OCI-LY1 (cell line): ENCODE measurements at regions not wholly inside any gene's neighbourhood (a gene's known extent, or its start where the extent isn't known, plus 50 kb on each side); places are given as distances from the start of the nearest gene placed in this dataset.

Experiments
- H2AFZ ChIP-seq: fragments of 200-600 bp; sonication (generic), shearing (Covaris generic); 2 replicates; pipeline ENCODE4 v1.6.0; 2014; ENCODE audit warnings: antibody characterized with exemption, mild to moderate bottlenecking, low read length
- H3F3A ChIP-seq: fragments of 200-600 bp; sonication (generic), shearing (Covaris generic); 2 replicates; pipeline ENCODE4 v1.6.0; 2014; ENCODE audit warnings: mild to moderate bottlenecking, antibody characterized with exemption, low read length, moderate library complexity; ENCODE audit not compliant: insufficient read depth
- H3K27ac ChIP-seq: fragments of 200-600 bp; sonication (generic); 2 replicates; pipeline ENCODE4 v1.5.1; 2014; ENCODE audit warnings: low read length, mixed run types, mild to moderate bottlenecking, low read depth; ENCODE audit not compliant: poor library complexity, severe bottlenecking
- H3K27me3 ChIP-seq: fragments of 200-600 bp; sonication (generic); 2 replicates; pipeline ENCODE4 v1.6.0; 2014; ENCODE audit warnings: antibody characterized with exemption, mild to moderate bottlenecking, low read length, moderate library complexity; ENCODE audit not compliant: insufficient read depth
- H3K36me3 ChIP-seq: fragments of 200-600 bp; sonication (generic); 2 replicates; pipeline ENCODE4 v1.6.1; 2014; ENCODE audit warnings: mild to moderate bottlenecking, antibody characterized with exemption, low read length, moderate library complexity, mixed read lengths; ENCODE audit not compliant: insufficient read depth
- H3K4me1 ChIP-seq: fragments of 200-600 bp; sonication (generic); 2 replicates; pipeline ENCODE4 v1.5.1; 2014; ENCODE audit warnings: mild to moderate bottlenecking, low read length, moderate library complexity; ENCODE audit not compliant: insufficient read depth, severe bottlenecking
- H3K4me2 ChIP-seq: fragments of 200-600 bp; sonication (generic), shearing (Covaris generic); 2 replicates; pipeline ENCODE4 v1.6.1; 2014; ENCODE audit warnings: low read length
- H3K4me3 ChIP-seq: fragments of 200-600 bp; sonication (generic); 2 replicates; pipeline ENCODE4 v1.5.1; 2014; ENCODE audit warnings: low read length, low read depth, mild to moderate bottlenecking, mixed read lengths; ENCODE audit not compliant: poor library complexity, severe bottlenecking
- H3K79me2 ChIP-seq: fragments of 200-600 bp; shearing (Covaris generic); 2 replicates; pipeline ENCODE4 v1.6.1; 2016; ENCODE audit warnings: mixed run types, low read length, mixed read lengths; ENCODE audit not compliant: insufficient read depth
- H3K9ac ChIP-seq: fragments of 200-600 bp; sonication (generic), shearing (Covaris generic); 2 replicates; pipeline ENCODE4 v1.6.1; 2014; ENCODE audit warnings: mild to moderate bottlenecking, low read length, mixed read lengths
- H3K9me2 ChIP-seq: fragments of 200-600 bp; sonication (generic), shearing (Covaris generic); 2 replicates; pipeline ENCODE4 v1.6.1; 2014; ENCODE audit warnings: low read depth, mild to moderate bottlenecking, low read length, mixed read lengths
- H3K9me3 ChIP-seq: fragments of 200-600 bp; shearing (Covaris generic); 2 replicates; pipeline ENCODE4 v1.6.1; 2014; ENCODE audit warnings: low read length, mixed read lengths
- H4K20me1 ChIP-seq: fragments of 200-600 bp; sonication (generic), shearing (Covaris generic); 2 replicates; pipeline ENCODE4 v1.6.0; 2016; ENCODE audit warnings: mild to moderate bottlenecking, low read length; ENCODE audit not compliant: insufficient read depth
- EZH2 ChIP-seq: fragments of 200-600 bp; sonication (generic), shearing (Covaris generic); IDR thresholded peaks from 2 replicates; pipeline ENCODE4 v1.8.0; 2017; ENCODE audit warnings: borderline replicate concordance, mixed run types, mild to moderate bottlenecking, antibody characterized with exemption, low read length, moderate library complexity, mixed read lengths
- TF ChIP-seq, protein P1 (sequence below): fragments of 200-600 bp; sonication (generic), shearing (Covaris generic); IDR thresholded peaks from 2 replicates; pipeline ENCODE4 v1.5.1; 2017; ENCODE audit warnings: mild to moderate bottlenecking, antibody characterized with exemption, low read length, moderate library complexity, mixed read lengths

DNA sequence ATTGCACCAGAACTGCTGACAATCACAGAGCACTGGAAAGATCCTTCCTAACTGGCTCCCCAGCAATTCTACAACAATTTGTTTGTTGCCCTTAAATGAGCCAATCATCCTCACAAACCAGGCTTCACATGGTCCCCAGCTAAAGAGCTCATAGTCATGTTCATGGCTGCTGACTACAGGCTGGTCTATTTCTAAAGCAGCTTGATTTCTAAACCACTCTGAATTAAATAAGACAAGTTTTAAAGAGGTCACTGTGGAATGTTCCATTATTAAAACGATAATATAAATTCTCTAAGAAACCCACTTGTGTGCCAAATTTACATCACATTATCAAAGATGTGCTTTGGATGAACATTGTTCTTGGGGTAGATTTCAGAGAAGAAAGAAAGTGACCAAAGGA is 110.7 kb downstream of the COPS8 start:
- H3K27ac ChIP-seq: no peak overlapping the region
- H3K9ac ChIP-seq: no peak overlapping the region
- H3K4me1 ChIP-seq: no peaks in the 10 kb centered on the region
- no peaks in the 10 kb centered on the region for H3K79me2 ChIP-seq
- H2AFZ ChIP-seq: no peak overlapping the region
- no peaks in the 10 kb centered on the region for H3K36me3 ChIP-seq
- no peak overlapping the region for H3K4me2 ChIP-seq
- TF ChIP-seq, protein P1, sequence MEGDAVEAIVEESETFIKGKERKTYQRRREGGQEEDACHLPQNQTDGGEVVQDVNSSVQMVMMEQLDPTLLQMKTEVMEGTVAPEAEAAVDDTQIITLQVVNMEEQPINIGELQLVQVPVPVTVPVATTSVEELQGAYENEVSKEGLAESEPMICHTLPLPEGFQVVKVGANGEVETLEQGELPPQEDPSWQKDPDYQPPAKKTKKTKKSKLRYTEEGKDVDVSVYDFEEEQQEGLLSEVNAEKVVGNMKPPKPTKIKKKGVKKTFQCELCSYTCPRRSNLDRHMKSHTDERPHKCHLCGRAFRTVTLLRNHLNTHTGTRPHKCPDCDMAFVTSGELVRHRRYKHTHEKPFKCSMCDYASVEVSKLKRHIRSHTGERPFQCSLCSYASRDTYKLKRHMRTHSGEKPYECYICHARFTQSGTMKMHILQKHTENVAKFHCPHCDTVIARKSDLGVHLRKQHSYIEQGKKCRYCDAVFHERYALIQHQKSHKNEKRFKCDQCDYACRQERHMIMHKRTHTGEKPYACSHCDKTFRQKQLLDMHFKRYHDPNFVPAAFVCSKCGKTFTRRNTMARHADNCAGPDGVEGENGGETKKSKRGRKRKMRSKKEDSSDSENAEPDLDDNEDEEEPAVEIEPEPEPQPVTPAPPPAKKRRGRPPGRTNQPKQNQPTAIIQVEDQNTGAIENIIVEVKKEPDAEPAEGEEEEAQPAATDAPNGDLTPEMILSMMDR: no peak
- no peak for TF ChIP-seq EZH2
- 0 out of 2 replicates have a peak, but pooled peaks cover 7% of the 10 kb centered on the region for H3K27me3 ChIP-seq
- no peaks in the 10 kb centered on the region for H4K20me1 ChIP-seq
- no peaks in the 10 kb centered on the region for H3F3A ChIP-seq
- H3K9me2 ChIP-seq: no peaks in the 10 kb centered on the region
- H3K9me3 ChIP-seq: no peaks in the 10 kb centered on the region
- no peak overlapping the region for H3K4me3 ChIP-seq

DNA sequence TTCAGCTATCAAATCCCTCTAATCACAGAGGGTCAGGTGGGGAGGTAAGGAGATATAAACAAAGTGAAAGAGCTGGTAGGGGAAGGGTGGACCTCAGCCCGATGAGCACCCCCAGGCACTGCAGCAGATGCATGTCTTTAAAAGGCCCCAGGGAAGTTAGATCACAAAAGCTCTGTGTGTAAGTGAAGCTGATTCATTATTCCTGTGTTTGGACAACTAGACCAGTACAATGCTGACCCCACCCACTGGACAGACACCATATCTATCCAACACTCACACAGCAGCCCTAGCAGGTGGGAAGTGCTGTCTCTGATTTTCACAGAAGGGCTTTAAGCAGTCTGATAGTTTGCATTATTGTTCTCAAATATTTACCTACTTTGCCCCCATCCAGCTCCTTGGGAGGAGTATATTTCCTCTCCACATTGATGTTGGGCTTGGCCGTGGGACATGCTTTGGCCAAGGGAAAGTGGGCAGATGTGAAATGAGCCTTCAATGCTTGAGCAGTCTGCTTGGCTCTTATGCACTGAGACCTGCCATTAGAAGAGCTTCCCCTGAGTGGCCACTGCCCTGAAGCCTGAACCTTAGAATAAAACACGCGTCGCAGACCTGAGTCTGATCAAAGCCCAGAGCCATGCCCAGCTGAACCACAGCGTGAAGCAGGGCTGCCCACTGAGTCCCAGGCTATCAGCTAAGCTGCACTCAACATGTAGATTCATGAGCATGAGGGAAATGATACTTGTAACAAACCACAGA is 111.4 kb downstream of the COPS8 start:
- H3K27ac ChIP-seq: no peak overlapping the region
- no peak overlapping the region for H2AFZ ChIP-seq
- no peaks in the 10 kb centered on the region for H3K4me1 ChIP-seq
- H3K9ac ChIP-seq: no peak overlapping the region
- TF ChIP-seq, protein P1: no peak
- TF ChIP-seq EZH2: no peak
- no peaks in the 10 kb centered on the region for H3F3A ChIP-seq
- no peaks in the 10 kb centered on the region for H4K20me1 ChIP-seq
- no peaks in the 10 kb centered on the region for H3K36me3 ChIP-seq
- no peak overlapping the region for H3K4me3 ChIP-seq
- no peaks in the 10 kb centered on the region for H3K79me2 ChIP-seq
- no peaks in the 10 kb centered on the region for H3K9me3 ChIP-seq
- H3K4me2 ChIP-seq: no peak overlapping the region
- no peaks in the 10 kb centered on the region for H3K9me2 ChIP-seq
- H3K27me3 ChIP-seq: 0 out of 2 replicates have a peak, but pooled peaks cover 7% of the 10 kb centered on the region

DNA sequence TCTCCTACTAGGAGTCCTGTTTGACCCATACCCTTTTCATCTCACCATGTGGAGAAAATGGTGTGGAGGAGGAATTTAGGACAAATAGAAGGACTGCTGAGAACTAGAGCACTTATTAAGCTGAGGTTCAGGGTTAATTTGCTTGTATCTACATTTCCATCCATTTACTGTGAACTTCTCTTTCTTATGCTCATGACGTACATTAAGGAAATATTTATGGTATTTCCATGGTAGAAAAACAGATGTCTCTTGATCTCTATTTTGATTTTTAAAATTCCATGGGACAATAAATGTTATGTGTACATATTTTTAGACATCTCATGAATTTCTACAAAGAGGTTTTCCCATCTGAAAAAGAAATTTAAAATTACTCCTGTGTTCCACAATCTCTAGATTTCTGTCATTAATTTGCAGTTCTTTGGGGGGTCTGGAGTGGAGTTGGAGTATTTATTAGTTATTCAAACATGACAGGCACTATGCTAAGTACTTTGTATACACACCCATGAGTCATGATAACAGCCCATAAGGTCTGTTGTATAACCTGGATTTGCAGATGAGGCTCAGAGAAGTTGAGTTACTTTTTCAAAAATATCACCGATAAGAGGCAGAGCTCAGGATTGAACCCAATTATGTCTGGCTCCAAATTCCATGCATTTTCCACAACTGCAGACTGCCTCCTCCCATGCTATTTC is 112.6 kb downstream of the COPS8 start:
- no peak for TF ChIP-seq EZH2
- TF ChIP-seq, protein P1: no peak
- H3K79me2 ChIP-seq: no peaks in the 10 kb centered on the region
- no peaks in the 10 kb centered on the region for H3F3A ChIP-seq
- H3K4me3 ChIP-seq: no peak overlapping the region
- H3K9me3 ChIP-seq: no peaks in the 10 kb centered on the region
- H3K27ac ChIP-seq: no peak overlapping the region
- H2AFZ ChIP-seq: no peak overlapping the region
- H3K9me2 ChIP-seq: no peaks in the 10 kb centered on the region
- H4K20me1 ChIP-seq: no peaks in the 10 kb centered on the region
- H3K4me1 ChIP-seq: no peaks in the 10 kb centered on the region
- H3K36me3 ChIP-seq: no peaks in the 10 kb centered on the region
- H3K4me2 ChIP-seq: no peak overlapping the region
- no peak overlapping the region for H3K9ac ChIP-seq
- H3K27me3 ChIP-seq: 0 out of 2 replicates have a peak, but pooled peaks cover 7% of the 10 kb centered on the region
